ENCODE measurements at regions not wholly inside any gene's neighbourhood (a gene's known extent, or its start where the extent isn't known, plus 50 kb on each side); places are given as distances from the start of the nearest gene placed in this dataset.

DNA sequence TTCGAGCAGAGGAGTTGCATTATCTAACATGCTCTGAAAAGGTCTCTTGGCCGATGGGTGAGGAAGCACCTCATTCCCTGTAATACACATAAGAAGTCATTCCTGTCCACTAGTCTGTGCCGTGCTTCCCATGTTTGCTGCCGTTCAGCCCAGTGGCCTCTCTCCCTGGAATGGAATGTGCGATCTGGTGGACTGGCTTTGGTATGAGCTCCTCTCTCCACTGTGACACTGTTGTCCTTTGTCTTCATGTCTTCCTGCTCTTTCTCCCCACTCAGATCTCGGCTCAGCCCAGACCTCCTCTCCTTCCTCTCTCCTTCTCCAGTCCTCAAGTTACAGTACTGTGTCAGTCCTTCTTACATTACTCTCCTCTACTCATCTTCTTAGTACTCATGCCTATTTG is 192.8 kb upstream of the KLF6 start:
- ATAC-seq (no peak), DNase-seq (no peak)
- H3K4me1 ChIP-seq = no peaks in the 10 kb centered on the region
- H3K27ac ChIP-seq = no peak overlapping the region
- in situ Hi-C loops (cut with MboI; ENCODE audit: low sequenced_read_pairs in 4 of 4) (no loop called here), intact Hi-C loops (cut with DNase I; ENCODE audit: low total_unique reads) (no loop called here)
- H3K27me3 ChIP-seq = no peaks in the 10 kb centered on the region
- H3K36me3 ChIP-seq = no peaks in the 10 kb centered on the region
- no peaks in the 10 kb centered on the region for H3K9me3 ChIP-seq
- no peak for TF ChIP-seq CTCF (IDR thresholded peaks at IDR 0.05 in 4 of 5, conservative IDR thresholded peaks at IDR 0.05 in 1 of 5)
- TF ChIP-seq POLR2A (IDR thresholded peaks at IDR 0.05) = no peak
- H3K4me3 ChIP-seq = no peak overlapping the region

DNA sequence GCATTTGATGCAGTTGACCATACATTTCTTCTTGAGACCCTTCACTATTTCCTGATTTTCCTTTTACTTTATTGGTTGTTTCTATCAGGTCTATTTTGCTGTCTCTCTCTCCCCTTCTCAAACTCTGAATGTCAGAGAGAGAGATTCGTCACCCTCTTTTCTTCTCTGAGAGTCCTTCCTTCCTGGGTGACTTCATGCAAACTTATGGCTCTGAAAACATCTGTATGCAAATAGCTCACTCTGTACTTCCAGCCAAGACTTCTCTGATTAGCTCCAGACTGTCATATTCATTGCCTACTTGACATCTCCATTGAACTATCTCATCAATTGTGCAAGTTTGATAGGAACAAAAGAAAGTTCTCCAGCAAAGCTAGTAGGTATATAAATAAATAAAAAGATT is 191.7 kb upstream of the KLF6 start:
- no peak for TF ChIP-seq POLR2A (IDR thresholded peaks at IDR 0.05)
- no peak for TF ChIP-seq CTCF (IDR thresholded peaks at IDR 0.05 in 4 of 5, conservative IDR thresholded peaks at IDR 0.05 in 1 of 5)
- ATAC-seq = no peak
- no peaks in the 10 kb centered on the region for H3K27me3 ChIP-seq
- no peak overlapping the region for H3K27ac ChIP-seq
- no peaks in the 10 kb centered on the region for H3K4me1 ChIP-seq
- in situ Hi-C loops (cut with MboI; ENCODE audit: low sequenced_read_pairs in 4 of 4) (no loop called here), intact Hi-C loops (cut with DNase I; ENCODE audit: low total_unique reads) (no loop called here)
- no peaks in the 10 kb centered on the region for H3K36me3 ChIP-seq
- DNase-seq = no peak
- no peaks in the 10 kb centered on the region for H3K9me3 ChIP-seq
- H3K4me3 ChIP-seq = no peak overlapping the region

DNA sequence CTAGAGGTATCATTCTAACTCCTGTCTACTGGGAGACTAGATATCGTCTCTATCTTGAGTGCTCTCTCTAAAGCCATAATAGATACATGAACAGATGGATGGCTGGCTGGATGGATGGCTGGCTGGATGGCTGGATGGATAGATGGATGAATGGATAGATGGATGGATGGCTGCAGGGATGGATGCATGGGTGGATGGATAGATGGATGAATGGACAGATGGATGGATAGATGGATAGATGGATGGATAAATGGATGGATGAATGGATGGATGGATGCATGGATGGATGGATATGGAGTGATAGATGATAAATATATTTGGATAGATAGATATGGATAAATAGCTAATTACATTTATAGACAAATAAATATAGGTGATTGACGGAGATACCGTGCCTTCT is 191.2 kb upstream of the KLF6 start:
- no peaks in the 10 kb centered on the region for H3K27me3 ChIP-seq
- in situ Hi-C loops (cut with MboI; ENCODE audit: low sequenced_read_pairs in 4 of 4) (no loop called here), intact Hi-C loops (cut with DNase I; ENCODE audit: low total_unique reads) (no loop called here)
- DNase-seq (no peak), ATAC-seq (no peak)
- no peaks in the 10 kb centered on the region for H3K36me3 ChIP-seq
- H3K27ac ChIP-seq = no peak overlapping the region
- no peaks in the 10 kb centered on the region for H3K4me1 ChIP-seq
- H3K9me3 ChIP-seq = no peaks in the 10 kb centered on the region
- H3K4me3 ChIP-seq = no peak overlapping the region
- no peak for TF ChIP-seq CTCF (IDR thresholded peaks at IDR 0.05 in 4 of 5, conservative IDR thresholded peaks at IDR 0.05 in 1 of 5)
- no peak for TF ChIP-seq POLR2A (IDR thresholded peaks at IDR 0.05)

GRCh38 chr10:3975016-3975415 is 190.0 kb upstream of the KLF6 start:
- no peak overlapping the region for H3K27ac ChIP-seq
- no peaks in the 10 kb centered on the region for H3K4me1 ChIP-seq
- no peaks in the 10 kb centered on the region for H3K27me3 ChIP-seq
- intact Hi-C loops (cut with DNase I; ENCODE audit: low total_unique reads) (no loop called here), in situ Hi-C loops (cut with MboI; ENCODE audit: low sequenced_read_pairs in 4 of 4) (no loop called here)
- no peaks in the 10 kb centered on the region for H3K9me3 ChIP-seq
- TF ChIP-seq CTCF (IDR thresholded peaks at IDR 0.05 in 4 of 5, conservative IDR thresholded peaks at IDR 0.05 in 1 of 5) (no peak), POLR2A (IDR thresholded peaks at IDR 0.05) (no peak)
- DNase-seq (no peak), ATAC-seq (no peak)
- no peaks in the 10 kb centered on the region for H3K36me3 ChIP-seq
- no peak overlapping the region for H3K4me3 ChIP-seq

DNA sequence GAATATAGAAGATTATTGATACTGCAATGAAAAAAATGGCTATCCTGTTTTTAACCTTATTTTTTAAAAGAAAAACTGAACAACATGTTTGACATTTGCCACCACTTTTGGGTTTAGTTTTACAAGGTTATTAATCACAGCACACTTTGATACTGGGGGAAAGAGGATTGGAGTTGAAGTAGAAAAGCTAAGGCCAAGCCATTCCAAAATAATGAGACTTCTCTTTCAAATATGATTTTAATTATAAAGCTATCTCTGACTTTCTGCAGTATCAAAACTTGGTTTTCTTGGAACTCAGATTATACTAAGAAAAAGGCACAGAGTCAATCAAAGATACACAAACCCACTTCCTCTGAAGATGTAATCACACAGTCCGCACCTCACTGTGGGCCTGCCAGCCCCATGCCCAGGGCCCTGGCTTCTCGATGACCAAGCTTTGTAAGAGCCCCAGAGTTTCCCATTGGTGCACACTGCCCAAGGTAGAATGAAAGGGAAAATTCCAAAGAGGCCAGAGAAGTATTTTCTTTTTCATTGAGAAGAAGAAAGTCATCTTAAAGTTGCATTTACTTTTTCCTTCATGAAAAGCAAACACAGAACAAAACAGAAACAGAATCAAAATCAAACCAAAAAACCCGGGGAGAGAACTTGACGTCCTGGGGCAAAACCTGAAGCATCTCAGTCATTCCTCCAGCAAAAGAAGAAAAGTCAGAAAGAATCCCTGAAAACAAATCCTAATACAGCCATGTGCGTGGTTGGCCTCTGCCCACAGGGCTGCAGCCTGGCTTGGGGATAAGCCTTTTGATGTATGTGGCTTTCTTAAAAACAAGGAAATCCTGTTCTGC is 187.7 kb upstream of the KLF6 start:
- DNase-seq (no peak), ATAC-seq (no peak)
- H3K9me3 ChIP-seq = no peaks in the 10 kb centered on the region
- H3K4me1 ChIP-seq = no peaks in the 10 kb centered on the region
- no peak overlapping the region for H3K27ac ChIP-seq
- no peaks in the 10 kb centered on the region for H3K36me3 ChIP-seq
- in situ Hi-C loops (cut with MboI; ENCODE audit: low sequenced_read_pairs in 4 of 4) = no loop called here
- intact Hi-C loops (cut with DNase I; ENCODE audit: low total_unique reads) = no loop called here
- no peaks in the 10 kb centered on the region for H3K27me3 ChIP-seq
- H3K4me3 ChIP-seq = no peak overlapping the region
- no peak for TF ChIP-seq CTCF (IDR thresholded peaks at IDR 0.05 in 4 of 5, conservative IDR thresholded peaks at IDR 0.05 in 1 of 5)
- TF ChIP-seq POLR2A (IDR thresholded peaks at IDR 0.05) = no peak
